Skeletal muscle satellite cell (primary cell): ENCODE measurements at regions not wholly inside any gene's neighbourhood (a gene's known extent, or its start where the extent isn't known, plus 50 kb on each side); places are given as distances from the start of the nearest gene placed in this dataset.
"Not testable (repeated sequence)": the region's sequence is repeated elsewhere in the genome, so short reads cannot be mapped to it uniquely, and the experiment has no call there.

Experiments
- H3K27me3 ChIP-seq: 2 replicates; pipeline ENCODE4 v1.7.0; 2013; ENCODE audit warnings: low read length; ENCODE audit not compliant: control insufficient read depth, insufficient read depth
- H3K36me3 ChIP-seq: 2 replicates; pipeline ENCODE4 v1.7.0; 2013; ENCODE audit warnings: mild to moderate bottlenecking, control low read depth, low read length; ENCODE audit not compliant: insufficient read depth
- H3K4me1 ChIP-seq: 2 replicates; pipeline ENCODE4 v1.7.0; 2013; ENCODE audit warnings: low read length; ENCODE audit not compliant: control insufficient read depth, insufficient read depth
- H3K4me2 ChIP-seq: 2 replicates; pipeline ENCODE4 v1.7.0; 2013; ENCODE audit warnings: mild to moderate bottlenecking, low read length
- H3K4me3 ChIP-seq: 2 replicates; pipeline ENCODE4 v1.7.0; 2013; ENCODE audit warnings: low read length
- H3K9ac ChIP-seq: 2 replicates; pipeline ENCODE4 v1.7.0; 2013; ENCODE audit warnings: mild to moderate bottlenecking, low read depth, low read length, moderate library complexity
- H3K9me3 ChIP-seq: replicated peaks from 2 replicates; pipeline ENCODE4 v1.7.0; 2013; ENCODE audit warnings: mild to moderate bottlenecking, control low read depth, low read length

- H3K4me3 ChIP-seq, H3K4me1 ChIP-seq, H3K27me3 ChIP-seq, H3K36me3 ChIP-seq, H3K9me3 ChIP-seq, H3K4me2 ChIP-seq, H3K9ac ChIP-seq: not testable (repeated sequence)
Measured at GRCh38 chr13:33682646-33683045, 135.3 kb upstream of the RFC3 start.

GRCh38 chr13:33683376-33683775 lies 134.6 kb upstream of the RFC3 start:
- H3K4me3 ChIP-seq = no peak overlapping the region
- no peak overlapping the region for H3K4me2 ChIP-seq
- no peaks in the 10 kb centered on the region for H3K4me1 ChIP-seq
- H3K9me3 ChIP-seq = no peaks in the 10 kb centered on the region
- H3K9ac ChIP-seq = no peak overlapping the region
- no peaks in the 10 kb centered on the region for H3K36me3 ChIP-seq
- peaks cover 8% of the 10 kb centered on the region for H3K27me3 ChIP-seq

DNA sequence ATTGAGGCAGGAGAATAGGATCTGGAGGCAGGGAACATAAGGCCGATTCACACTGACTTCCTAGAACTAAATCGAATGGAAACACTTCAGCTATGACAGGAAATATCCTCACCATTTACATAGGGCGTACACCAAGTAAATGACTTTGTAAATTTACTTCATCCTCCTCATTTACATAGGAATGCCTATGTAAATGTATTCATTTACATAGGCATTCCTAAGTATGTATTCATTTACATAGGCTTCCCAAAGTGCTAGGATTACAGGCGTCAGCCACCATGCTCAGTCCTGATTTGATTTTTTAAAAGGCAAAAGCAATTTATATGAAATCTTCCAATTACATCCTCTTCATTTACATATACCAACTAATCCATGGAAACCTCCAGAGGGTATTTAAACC lies 133.1 kb upstream of the RFC3 start:
- H3K4me2 ChIP-seq = no peak overlapping the region
- no peak overlapping the region for H3K4me3 ChIP-seq
- no peaks in the 10 kb centered on the region for H3K36me3 ChIP-seq
- no peaks in the 10 kb centered on the region for H3K4me1 ChIP-seq
- H3K27me3 ChIP-seq = peaks cover 8% of the 10 kb centered on the region
- no peaks in the 10 kb centered on the region for H3K9me3 ChIP-seq
- no peak overlapping the region for H3K9ac ChIP-seq

GRCh38 chr13:33686772-33687480 lies 131.0 kb upstream of the RFC3 start:
- Histone ChIP-seq H3K4me2 (no peak overlapping the region), H3K4me3 (no peak overlapping the region)

DNA sequence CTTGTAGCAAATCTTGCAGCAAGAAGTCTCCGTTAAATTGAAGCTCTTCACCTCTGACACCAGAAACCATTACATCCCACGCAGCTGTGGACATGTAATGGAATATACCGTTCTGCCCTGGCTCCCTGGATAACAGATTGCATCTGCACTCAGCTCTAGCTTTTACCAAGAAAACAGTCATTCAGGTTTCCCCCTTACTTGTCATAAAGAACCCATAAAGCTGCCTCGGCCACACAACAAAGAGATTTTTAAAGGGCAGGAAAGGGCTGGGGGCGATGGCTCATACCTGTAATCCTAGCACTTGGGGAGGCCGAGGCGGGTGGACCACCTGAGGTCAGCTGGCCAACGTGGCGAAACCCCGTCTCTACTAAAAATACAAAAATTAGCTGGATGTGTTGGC lies 127.6 kb upstream of the RFC3 start:
- no peaks in the 10 kb centered on the region for H3K36me3 ChIP-seq
- H3K9me3 ChIP-seq = no peaks in the 10 kb centered on the region

More at GRCh38 chr13:33686772-33687480, 131.0 kb upstream of the RFC3 start:
- H3K27me3 ChIP-seq = peaks cover 8% of the 10 kb centered on the region
- no peaks in the 10 kb centered on the region for H3K4me1 ChIP-seq
- no peaks in the 10 kb centered on the region for H3K9me3 ChIP-seq
- no peaks in the 10 kb centered on the region for H3K36me3 ChIP-seq
- H3K9ac ChIP-seq = no peak overlapping the region

DNA sequence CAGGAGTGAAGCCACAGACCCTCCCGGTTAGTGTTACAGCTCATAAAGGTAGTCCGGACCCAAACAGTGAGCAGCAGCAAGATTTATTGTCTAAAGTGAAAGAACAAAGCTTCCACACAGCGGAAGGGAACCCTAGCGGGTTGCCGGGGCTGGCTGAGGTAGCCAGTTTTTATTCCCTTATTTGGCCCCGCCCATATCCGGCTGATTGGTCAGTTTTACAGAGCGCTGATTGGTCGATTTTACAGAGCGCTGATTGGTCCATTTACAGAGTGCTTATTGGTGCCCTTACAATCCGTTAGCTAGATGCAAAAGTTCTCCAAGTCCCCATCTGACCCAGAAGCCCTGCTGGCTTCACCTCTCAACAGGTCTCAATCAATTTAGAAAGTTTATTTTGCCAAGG lies 126.0 kb upstream of the RFC3 start:
- Histone ChIP-seq H3K27me3 (no peaks in the 10 kb centered on the region), H3K9ac (no peak overlapping the region), H3K4me3 (no peak overlapping the region), H3K36me3 (no peaks in the 10 kb centered on the region), H3K9me3 (no peaks in the 10 kb centered on the region), H3K4me1 (peaks cover 11% of the 10 kb centered on the region), H3K4me2 (no peak overlapping the region)

More for the DNA sequence above, 127.6 kb upstream of the RFC3 start:
- no peak overlapping the region for H3K4me3 ChIP-seq
- no peak overlapping the region for H3K4me2 ChIP-seq
- no peaks in the 10 kb centered on the region for H3K4me1 ChIP-seq
- H3K9ac ChIP-seq = no peak overlapping the region
- H3K27me3 ChIP-seq = peaks cover 6% of the 10 kb centered on the region

DNA sequence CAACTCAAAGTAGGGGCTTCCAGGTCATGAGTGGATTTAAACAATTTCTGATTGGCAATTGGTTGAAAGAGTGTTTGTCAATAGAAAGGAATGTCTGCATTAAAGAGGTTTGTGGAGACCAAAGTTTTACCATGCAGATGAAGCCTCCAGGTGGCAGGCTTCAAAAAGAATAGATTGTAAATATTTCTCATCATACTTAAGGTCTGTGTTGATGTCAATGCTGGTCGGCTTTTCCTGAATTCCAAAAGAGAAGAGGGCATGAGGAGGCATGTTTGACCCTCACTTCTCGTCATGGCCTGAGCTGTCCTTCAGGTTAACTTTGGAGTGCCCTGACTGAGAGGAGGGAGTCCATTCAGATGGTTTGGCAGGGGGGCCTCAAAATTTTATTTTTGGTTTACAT lies 125.4 kb upstream of the RFC3 start:
- Histone ChIP-seq H3K9ac (no peak overlapping the region), H3K4me2 (no peak overlapping the region), H3K27me3 (no peaks in the 10 kb centered on the region), H3K4me1 (peaks cover 17% of the 10 kb centered on the region), H3K9me3 (no peaks in the 10 kb centered on the region), H3K36me3 (no peaks in the 10 kb centered on the region), H3K4me3 (no peak overlapping the region)

DNA sequence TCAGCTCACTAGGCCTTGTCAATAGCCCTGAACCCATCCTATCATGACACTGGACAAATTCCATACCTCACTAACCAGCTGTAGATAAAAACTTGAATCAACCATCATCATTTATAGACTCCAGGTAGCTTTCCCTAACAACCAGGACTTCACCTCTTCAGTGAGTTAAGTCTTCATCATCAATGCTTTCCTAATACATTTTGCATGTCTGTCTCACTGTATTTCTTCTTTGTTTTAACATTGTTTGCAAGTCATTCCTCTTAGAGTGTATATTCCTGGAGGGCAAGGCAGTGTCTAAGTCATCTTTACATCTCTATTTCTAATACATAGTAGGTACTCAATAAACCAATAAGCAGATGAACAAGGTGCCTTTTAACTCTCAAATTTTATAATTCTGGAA lies 123.4 kb upstream of the RFC3 start:
- H3K27me3 ChIP-seq = no peaks in the 10 kb centered on the region
- H3K36me3 ChIP-seq = no peaks in the 10 kb centered on the region
- no peak overlapping the region for H3K4me3 ChIP-seq
- H3K9ac ChIP-seq = no peak overlapping the region
- no peaks in the 10 kb centered on the region for H3K9me3 ChIP-seq
- H3K4me2 ChIP-seq = no peak overlapping the region
- peaks cover 26% of the 10 kb centered on the region for H3K4me1 ChIP-seq

DNA sequence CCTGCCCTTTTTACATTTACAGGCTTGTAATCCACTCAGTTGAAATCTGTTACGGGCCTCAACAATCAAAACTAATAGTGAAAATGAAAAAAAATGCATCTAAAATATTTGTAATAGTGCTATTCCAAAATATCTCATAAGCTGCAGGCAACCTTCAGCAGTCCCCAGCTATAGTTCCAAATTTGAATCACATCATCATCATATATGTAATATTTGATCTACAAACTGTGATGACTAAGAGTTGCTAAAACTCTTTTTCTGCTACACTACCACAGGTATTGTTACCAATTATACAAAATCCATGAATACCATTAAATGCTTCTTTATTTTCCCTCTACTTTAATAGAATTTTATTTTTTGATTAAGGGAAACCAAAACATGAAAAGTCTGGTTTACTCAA lies 121.4 kb upstream of the RFC3 start:
- no peak overlapping the region for H3K9ac ChIP-seq
- H3K4me3 ChIP-seq = no peak overlapping the region
- H3K36me3 ChIP-seq = no peaks in the 10 kb centered on the region
- no peaks in the 10 kb centered on the region for H3K9me3 ChIP-seq
- peak overlapping the region; percentile 37 for H3K4me2 ChIP-seq
- H3K4me1 ChIP-seq = peaks cover 26% of the 10 kb centered on the region
- no peaks in the 10 kb centered on the region for H3K27me3 ChIP-seq

DNA sequence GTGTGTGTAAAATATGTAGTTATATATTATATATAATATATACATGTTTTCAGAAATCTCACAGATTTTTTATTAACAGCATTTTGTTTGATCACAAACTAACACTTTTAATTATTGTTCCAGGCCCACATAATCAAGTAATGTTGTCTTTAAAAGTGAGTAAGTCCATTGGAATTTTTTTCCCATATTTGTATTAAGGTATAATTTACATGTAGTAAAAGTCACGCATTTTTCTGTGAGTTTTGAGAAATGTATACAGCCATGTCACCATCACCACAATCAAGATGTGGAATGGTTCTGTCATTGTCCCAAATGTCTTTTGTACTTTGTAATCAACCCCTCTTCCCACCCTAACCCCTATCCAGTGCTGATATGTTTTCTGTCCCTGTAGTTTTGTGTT lies 120.0 kb upstream of the RFC3 start:
- Histone ChIP-seq H3K4me3 (no peak overlapping the region), H3K27me3 (no peaks in the 10 kb centered on the region), H3K36me3 (no peaks in the 10 kb centered on the region), H3K9ac (no peak overlapping the region), H3K4me1 (peaks cover 26% of the 10 kb centered on the region), H3K4me2 (no peak overlapping the region), H3K9me3 (no peaks in the 10 kb centered on the region)

- peaks cover 5% of the 10 kb centered on the region for H3K9me3 ChIP-seq
- H3K9ac ChIP-seq = no peak overlapping the region
- H3K36me3 ChIP-seq = no peaks in the 10 kb centered on the region
- no peak overlapping the region for H3K4me2 ChIP-seq
- no peak overlapping the region for H3K4me3 ChIP-seq
- H3K27me3 ChIP-seq = no peaks in the 10 kb centered on the region
- H3K4me1 ChIP-seq = no peaks in the 10 kb centered on the region
Measured at GRCh38 chr13:33707449-33707848, 110.5 kb upstream of the RFC3 start.

DNA sequence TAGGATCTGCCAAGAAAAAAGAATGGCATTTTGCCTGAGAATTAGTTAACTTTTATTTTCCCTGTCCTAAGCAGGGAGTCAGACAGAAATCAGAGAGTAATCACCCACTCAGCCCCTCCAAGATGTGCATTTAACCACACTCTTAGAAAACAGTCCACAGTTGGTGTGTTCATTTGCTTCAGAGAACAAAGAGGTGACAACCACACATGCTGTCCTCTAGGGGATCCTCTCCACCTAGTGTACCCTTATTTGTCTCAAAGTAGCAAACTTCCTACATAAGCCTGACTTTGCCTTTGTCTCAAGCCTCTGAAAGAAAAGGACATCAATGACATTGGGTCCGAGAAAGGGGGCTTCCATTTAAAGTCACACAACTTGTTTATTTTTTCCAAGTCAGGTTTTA lies 107.0 kb upstream of the RFC3 start:
- no peaks in the 10 kb centered on the region for H3K27me3 ChIP-seq
- H3K9ac ChIP-seq = no peak overlapping the region
- H3K4me2 ChIP-seq = no peak overlapping the region

More for the DNA sequence above, 107.0 kb upstream of the RFC3 start:
- H3K4me1 ChIP-seq = no peaks in the 10 kb centered on the region
- H3K4me3 ChIP-seq = no peak overlapping the region
- H3K9me3 ChIP-seq = peaks cover 5% of the 10 kb centered on the region
- no peaks in the 10 kb centered on the region for H3K36me3 ChIP-seq
